ENCODE measurements at regions not wholly inside any gene's neighbourhood (a gene's known extent, or its start where the extent isn't known, plus 50 kb on each side); places are given as distances from the start of the nearest gene placed in this dataset.

DNA sequence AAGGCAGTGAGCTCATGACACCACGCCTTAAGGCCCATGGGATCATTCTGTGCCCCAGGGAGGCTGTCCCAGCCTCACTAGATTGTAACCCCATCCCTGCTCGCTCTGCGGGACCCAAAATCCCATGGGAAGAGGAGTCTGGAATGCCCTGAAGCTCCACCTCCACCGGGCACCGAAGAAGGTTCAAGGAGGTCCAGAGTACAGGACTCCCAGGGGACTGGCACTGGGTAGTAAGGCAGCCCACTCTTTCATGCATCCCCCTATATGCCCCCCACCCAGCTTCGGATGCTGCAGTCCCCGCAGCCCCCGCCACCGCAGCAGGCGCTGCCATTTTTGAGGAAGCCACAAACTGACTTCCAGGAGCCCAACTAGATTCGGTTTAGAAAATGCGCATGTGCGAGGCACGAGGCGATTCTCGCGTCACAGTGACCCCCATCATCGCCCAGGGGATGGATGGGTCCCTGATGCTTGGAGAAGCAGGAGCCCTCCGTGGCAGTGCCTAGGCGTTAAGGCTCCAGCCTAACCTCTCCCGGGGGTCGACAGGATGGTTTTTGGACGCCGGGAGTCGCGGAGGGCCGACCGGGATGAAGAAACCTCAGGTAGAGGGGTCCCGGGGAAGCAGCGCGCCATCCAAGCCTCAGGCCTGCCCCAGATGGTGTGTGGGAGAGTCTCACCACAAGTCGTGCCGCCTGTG, 1681.0 kb downstream of the TP53TG3F start:
- ATAC-seq (ENCODE audit: insufficient read depth, low FRiP score): no peak
- no peak for DNase-seq

DNA sequence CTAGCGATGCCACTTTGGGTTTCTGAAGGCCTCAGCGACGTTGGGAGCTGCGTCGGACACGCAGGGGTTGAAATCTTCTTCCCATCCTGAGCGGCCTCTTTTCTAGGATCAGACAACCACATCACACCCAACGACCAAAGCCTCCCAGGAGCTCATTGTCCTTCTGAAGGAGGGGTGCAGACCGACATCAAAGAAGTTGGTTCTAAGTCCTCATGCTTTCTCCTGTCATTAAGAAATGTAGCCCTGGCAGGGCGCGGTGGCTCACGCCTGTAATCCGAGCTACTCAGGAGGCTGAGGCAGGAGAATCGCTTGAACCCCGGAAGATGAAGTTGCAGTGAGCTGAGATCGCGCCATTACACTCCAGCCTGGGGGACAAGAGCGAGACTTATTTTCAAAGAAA, 1681.9 kb downstream of the TP53TG3F start:
- 77 to 80% methylated on average over 18 of the region's 18 CpGs for WGBS, 2 donors
- H3K9me3 ChIP-seq (ENCODE audit: control insufficient read depth in 4 of 4, insufficient read depth in 3 of 4, low read length in 3 of 4): peaks cover 0 to 38% (median 10%) of the 10 kb centered on the region in 4 donors
- no peak for DNase-seq
- H3K9ac ChIP-seq (ENCODE audit: insufficient read depth in 1 of 2, low read length in 2 of 2): no peak overlapping the region
- H3K4me3 ChIP-seq: no peak overlapping the region
- no peaks in the 10 kb centered on the region for H3K27me3 ChIP-seq (ENCODE audit: control insufficient read depth in 3 of 3, insufficient read depth in 3 of 3, low read length in 2 of 3)
- no peaks in the 10 kb centered on the region for H3K36me3 ChIP-seq (ENCODE audit: control insufficient read depth in 4 of 4, insufficient read depth in 4 of 4, low read length in 4 of 4)
- ATAC-seq (ENCODE audit: insufficient read depth, low FRiP score): no peak
- H3K27ac ChIP-seq (ENCODE audit: low read depth in 1 of 2, low read length in 1 of 2): no peak overlapping the region
- H3K4me1 ChIP-seq (ENCODE audit: control insufficient read depth in 5 of 5, insufficient read depth in 5 of 5, low read length in 5 of 5): no peaks in the 10 kb centered on the region
- TF ChIP-seq CTCF (IDR thresholded peaks at IDR 0.05; ENCODE audit: control extremely low read depth, extremely low read depth): no peak

More for the DNA sequence above, 1681.0 kb downstream of the TP53TG3F start:
- TF ChIP-seq CTCF (IDR thresholded peaks at IDR 0.05; ENCODE audit: control extremely low read depth, extremely low read depth): no peak
- Histone ChIP-seq H3K9me3 (ENCODE audit: control insufficient read depth in 4 of 4, insufficient read depth in 3 of 4, low read length in 3 of 4) (peaks cover 0 to 33% (median 10%) of the 10 kb centered on the region in 4 donors), H3K9ac (ENCODE audit: insufficient read depth in 1 of 2, low read length in 2 of 2) (no peak overlapping the region), H3K27ac (ENCODE audit: low read depth in 1 of 2, low read length in 1 of 2) (no peak overlapping the region), H3K4me1 (ENCODE audit: control insufficient read depth in 5 of 5, insufficient read depth in 5 of 5, low read length in 5 of 5) (no peaks in the 10 kb centered on the region), H3K36me3 (ENCODE audit: control insufficient read depth in 4 of 4, insufficient read depth in 4 of 4, low read length in 4 of 4) (no peaks in the 10 kb centered on the region), H3K27me3 (ENCODE audit: control insufficient read depth in 3 of 3, insufficient read depth in 3 of 3, low read length in 2 of 3) (no peaks in the 10 kb centered on the region), H3K4me3 (no peak overlapping the region)
- 79 to 80% methylated on average over 33 of the region's 33 CpGs for WGBS, 2 donors

DNA sequence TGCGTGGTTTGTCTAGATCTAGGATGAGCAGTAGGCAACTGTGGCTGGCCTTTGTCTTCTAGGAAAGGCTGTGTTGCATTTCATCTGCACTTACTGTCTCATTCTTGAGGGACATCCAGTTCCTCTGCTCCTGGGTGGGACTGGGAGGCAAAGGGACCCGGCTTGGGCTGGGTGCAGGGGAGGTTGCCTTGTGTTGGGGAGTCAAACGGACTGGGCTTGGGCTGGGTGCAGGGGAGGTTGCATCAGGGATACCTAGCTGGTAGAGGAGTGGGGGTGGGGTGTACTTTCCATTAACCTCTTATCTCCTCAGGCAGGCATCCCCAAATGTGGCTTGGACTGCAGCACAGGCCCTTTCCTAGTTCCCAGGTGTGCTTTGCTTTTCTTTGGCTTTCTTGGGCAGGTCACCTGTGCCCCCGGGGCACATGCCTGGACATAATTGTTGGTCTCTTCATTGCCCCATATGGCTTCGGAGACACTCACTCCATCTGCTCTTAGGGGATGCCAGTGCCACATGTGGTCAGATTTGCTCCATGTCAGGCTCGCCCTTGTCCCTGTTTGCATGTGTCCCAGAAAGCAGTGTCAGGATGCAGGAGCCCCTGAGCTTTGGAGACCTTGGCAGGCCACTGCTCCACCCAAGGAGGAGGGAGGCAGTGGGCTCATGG, 1682.9 kb downstream of the TP53TG3F start:
- ATAC-seq (ENCODE audit: insufficient read depth, low FRiP score): no peak
- 58 to 62% methylated on average over 6 of the region's 6 CpGs for WGBS, 2 donors
- H3K9me3 ChIP-seq (ENCODE audit: control insufficient read depth in 4 of 4, insufficient read depth in 3 of 4, low read length in 3 of 4): peaks cover 0 to 42% (median 10%) of the 10 kb centered on the region in 4 donors
- H3K4me3 ChIP-seq: no peak overlapping the region
- no peaks in the 10 kb centered on the region for H3K4me1 ChIP-seq (ENCODE audit: control insufficient read depth in 5 of 5, insufficient read depth in 5 of 5, low read length in 5 of 5)
- no peaks in the 10 kb centered on the region for H3K36me3 ChIP-seq (ENCODE audit: control insufficient read depth in 4 of 4, insufficient read depth in 4 of 4, low read length in 4 of 4)
- TF ChIP-seq CTCF (IDR thresholded peaks at IDR 0.05; ENCODE audit: control extremely low read depth, extremely low read depth): no peak
- H3K27ac ChIP-seq (ENCODE audit: low read depth in 1 of 2, low read length in 1 of 2): no peak overlapping the region
- no peak overlapping the region for H3K9ac ChIP-seq (ENCODE audit: insufficient read depth in 1 of 2, low read length in 2 of 2)
- DNase-seq: no peak
- no peaks in the 10 kb centered on the region for H3K27me3 ChIP-seq (ENCODE audit: control insufficient read depth in 3 of 3, insufficient read depth in 3 of 3, low read length in 2 of 3)
